Uterus (tissue), 2 donors: ENCODE measurements at regions not wholly inside any gene's neighbourhood (a gene's known extent, or its start where the extent isn't known, plus 50 kb on each side); places are given as distances from the start of the nearest gene placed in this dataset.

Experiments
- CTCF ChIP-seq, 4 experiments: fragments of 200-600 bp in 2 of 4; fragments of 450-650 bp in 2 of 4; sonication (generic) in 2 of 4; IDR thresholded peaks; one replicate each; pipeline ENCODE4 v1.5.1; 2016 to 2019; ENCODE audit warnings: antibody characterized with exemption in 4 of 4, mild to moderate bottlenecking in 2 of 4, moderate library complexity in 1 of 4
- POLR2A ChIP-seq, 2 donors: fragments of 450-650 bp; IDR thresholded peaks; one replicate each; pipeline ENCODE4 v1.6.1; 2016; ENCODE audit warnings: antibody characterized with exemption in 2 of 2, mild to moderate bottlenecking in 1 of 2, moderate library complexity in 1 of 2

GRCh38 chr12:115802767-115803166 lies 474.7 kb downstream of the MED13L start:
- TF ChIP-seq CTCF (IDR thresholded peaks at IDR 0.05) (no peak), POLR2A (IDR thresholded peaks at IDR 0.05) (no peak)
